Stimulated activated CD8-positive, alpha-beta memory T cell treated with anti-CD3 and anti-CD28 coated beads, Interleukin-12 subunit alpha, Interleukin-12 subunit beta, amount 100 ng/mL, for 1 hour (primary cell): ENCODE measurements at regions not wholly inside any gene's neighbourhood (a gene's known extent, or its start where the extent isn't known, plus 50 kb on each side); places are given as distances from the start of the nearest gene placed in this dataset.

Experiments
- DNase-seq: peaks from one replicate; pipeline ENCODE4 v3.0.0-alpha.2; 2020; ENCODE audit warnings: low read depth

DNA sequence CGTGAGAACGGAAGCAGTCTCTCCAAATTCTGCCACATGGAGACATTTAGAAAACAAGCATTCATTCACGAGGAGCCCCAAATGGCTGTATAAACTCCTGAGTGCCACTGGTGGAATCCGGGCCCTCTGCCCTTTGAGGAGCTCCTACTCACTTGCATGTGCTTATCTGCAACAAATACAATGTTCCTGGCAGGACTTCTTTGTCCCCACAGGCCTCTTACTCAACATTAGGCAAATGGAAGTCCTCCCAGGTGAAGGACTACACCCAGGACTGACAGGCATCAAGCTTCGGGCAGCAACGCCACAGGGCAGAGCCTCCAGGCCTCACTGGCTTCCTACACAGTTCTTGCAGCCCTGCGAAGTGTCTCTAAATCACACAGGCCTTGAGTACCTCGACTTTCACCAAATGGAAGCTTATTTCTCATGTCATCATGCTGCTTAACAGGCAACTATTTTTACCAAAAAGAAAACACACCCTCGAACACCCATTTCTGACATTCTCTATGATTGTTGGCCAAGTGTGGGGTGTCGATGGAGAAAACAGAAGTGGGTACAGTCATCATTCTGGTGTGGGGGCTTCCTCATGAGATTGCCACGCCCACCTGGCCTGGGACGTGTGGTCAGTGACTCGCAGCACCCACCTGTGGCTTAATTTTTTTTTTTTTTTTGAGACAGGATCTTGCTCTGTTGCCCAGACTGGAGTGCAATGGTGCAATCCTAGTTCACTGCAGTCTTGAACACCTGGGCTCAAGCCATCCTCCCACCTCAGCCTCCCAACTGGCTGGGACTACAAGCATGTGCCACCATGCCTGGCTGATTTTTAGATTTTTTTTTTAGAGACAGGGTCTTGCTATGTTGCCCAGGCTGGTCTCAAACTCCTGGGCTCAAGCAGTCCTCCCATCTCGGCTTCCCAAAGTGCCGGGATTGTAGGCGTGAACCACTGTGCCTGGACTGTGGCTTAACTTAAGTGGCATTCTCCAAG lies 186.8 kb upstream of the GLI2 start:
- DNase-seq = no peak

GRCh38 chr2:120549841-120550240 lies 185.8 kb upstream of the GLI2 start:
- no peak for DNase-seq

DNA sequence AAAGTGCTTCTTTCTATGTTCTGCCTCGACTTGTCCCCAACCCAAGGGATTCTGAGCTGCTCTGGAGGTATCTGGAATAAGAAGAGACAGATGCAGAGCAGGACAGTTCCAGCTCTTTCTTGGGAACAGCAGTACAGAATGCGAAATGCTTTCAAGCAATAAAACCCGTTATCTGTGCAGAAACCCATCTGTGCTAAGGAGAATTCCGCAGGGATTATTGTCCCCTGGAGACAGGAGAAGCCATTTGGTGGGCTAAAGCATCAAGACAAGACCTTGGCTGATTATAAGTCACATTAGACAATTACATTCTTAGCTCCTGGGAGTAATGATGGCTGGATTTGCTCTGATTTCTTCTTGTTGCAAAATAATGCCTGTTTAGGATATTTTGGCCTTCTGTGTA lies 185.4 kb upstream of the GLI2 start:
- no peak for DNase-seq

DNA sequence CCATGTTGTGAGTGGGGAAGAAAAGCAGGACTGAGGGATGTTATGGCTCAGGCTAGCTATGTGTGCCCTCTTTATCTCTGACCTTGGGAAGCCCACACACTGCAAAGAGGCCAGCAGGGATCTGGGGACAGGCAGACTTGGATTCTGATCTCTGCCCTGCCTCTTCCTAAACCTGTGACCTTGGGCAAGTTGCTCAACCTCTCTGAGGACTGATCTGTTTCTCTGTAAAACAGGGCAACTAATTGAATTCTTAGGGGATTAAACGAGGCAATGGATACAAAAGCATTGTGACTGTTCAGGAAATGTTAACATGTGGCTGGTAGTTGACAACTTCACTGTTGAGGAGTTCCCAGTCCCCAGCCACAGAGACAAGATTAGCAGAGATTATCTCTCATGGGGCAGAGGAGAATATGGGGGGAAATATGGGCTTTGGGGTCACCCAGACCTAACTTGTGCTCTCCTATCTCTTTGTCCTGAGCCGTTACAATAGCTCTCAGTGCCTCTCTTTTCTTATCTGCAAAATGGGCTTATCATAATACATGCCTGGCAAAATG lies 184.7 kb upstream of the GLI2 start:
- no peak for DNase-seq

- no peak for DNase-seq
Observed at GRCh38 chr2:120551522-120551921, 184.1 kb upstream of the GLI2 start.

- no peak for DNase-seq
Observed at GRCh38 chr2:120552079-120552478, 183.6 kb upstream of the GLI2 start.

DNA sequence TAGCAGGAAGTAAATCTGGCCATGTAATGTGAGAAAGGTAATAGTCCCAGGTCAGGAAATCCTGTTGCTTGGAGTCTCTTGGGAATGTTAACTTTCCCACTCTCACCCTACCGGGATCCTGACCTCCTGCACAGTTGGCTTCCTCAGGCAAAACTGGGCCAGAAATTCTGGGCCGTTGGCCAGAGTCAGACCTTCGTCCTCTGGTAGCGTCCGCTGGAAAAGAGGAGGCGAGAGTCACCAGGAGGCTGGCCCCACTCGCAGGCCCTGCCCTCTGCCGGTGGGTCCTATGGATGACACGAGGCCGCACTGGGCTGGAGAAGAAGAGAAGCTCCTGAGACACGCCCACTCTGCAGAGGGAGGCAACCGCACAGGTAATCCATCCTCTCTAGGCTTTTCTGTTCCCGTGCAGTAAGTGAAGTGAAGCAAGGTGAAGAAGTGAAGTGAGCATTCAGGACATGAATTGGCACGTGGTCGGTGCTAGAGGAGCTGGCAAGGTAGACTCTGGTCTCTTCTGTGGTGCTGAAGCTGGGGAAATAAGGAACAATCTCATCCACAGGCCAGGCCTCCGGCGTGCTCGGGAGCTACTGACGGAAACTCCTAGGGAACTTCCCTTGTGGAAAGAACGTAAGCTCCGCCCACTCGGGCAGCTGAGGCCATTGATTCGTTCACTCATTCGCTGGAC lies 182.7 kb upstream of the GLI2 start:
- no peak for DNase-seq

- DNase-seq = no peak
Observed at GRCh38 chr2:120554625-120555032, 181.0 kb upstream of the GLI2 start.

DNA sequence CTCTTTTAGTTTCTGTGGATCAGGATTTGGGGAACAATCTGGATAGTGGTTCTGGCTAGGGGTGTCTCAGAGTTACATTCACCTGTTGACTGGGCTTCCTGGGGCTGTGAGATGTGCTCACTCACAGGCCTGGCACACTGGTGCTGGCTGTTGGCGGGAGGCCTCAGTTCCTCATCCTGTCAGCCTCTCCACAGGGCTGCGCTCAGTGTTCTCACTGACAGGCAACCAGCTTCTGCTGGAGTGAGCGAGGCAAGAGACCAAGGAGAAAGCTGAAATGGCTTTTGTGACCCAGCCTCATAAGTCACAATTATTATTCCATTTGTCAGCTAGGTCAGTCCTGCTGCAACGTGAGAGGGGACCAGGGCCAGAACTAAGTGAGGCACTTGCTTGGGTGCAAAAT lies 180.6 kb upstream of the GLI2 start:
- DNase-seq = no peak

- no peak for DNase-seq
Observed at GRCh38 chr2:120556911-120557310, 178.8 kb upstream of the GLI2 start.

- DNase-seq = no peak
Observed at GRCh38 chr2:120558847-120559246, 176.8 kb upstream of the GLI2 start.

DNA sequence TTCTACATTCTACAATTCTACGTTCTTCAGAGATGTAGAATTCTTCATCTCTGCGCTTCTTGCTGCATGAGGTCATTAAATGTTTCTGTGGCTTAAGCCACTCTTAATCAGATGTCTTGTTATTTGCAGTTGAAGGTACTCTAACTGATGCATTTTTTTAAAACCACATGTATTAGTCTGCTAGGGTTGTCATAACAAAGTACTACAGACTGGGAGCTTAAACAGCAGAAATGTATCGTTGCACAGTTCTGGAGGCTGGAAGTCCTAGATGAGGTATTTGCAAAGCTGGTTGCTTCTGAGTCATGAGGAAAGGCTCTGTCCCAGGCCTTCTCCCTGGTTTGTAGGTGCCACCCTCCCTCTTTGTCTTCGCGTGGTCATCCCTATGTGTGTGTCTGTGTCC lies 176.3 kb upstream of the GLI2 start:
- no peak for DNase-seq

- DNase-seq = no peak
Observed at GRCh38 chr2:120560330-120560729, 175.3 kb upstream of the GLI2 start.

GRCh38 chr2:120561379-120562035 lies 174.2 kb upstream of the GLI2 start:
- DNase-seq = no peak

- no peak for DNase-seq
Observed at GRCh38 chr2:120562218-120563005, 173.3 kb upstream of the GLI2 start.

DNA sequence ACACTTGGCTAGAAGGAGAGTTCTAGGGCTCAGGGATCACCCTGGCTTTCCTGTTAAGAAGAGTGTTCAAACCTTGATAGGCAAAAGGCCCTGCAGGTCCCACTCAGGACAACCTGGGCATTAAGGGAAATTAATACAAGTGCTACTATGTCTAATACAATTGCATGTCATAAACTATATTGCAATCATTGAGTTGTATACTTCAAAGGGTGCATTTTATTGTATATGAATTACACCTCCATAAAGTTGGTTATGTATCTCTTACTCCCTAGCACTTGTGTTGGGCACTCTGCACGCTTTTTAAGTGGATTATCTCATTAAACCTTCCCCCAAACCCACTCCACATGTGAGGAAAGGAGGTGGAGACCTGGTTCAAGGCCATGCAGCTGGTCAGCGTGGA lies 172.1 kb upstream of the GLI2 start:
- DNase-seq = no peak

GRCh38 chr2:120564213-120565094 lies 171.2 kb upstream of the GLI2 start:
- no peak for DNase-seq

DNA sequence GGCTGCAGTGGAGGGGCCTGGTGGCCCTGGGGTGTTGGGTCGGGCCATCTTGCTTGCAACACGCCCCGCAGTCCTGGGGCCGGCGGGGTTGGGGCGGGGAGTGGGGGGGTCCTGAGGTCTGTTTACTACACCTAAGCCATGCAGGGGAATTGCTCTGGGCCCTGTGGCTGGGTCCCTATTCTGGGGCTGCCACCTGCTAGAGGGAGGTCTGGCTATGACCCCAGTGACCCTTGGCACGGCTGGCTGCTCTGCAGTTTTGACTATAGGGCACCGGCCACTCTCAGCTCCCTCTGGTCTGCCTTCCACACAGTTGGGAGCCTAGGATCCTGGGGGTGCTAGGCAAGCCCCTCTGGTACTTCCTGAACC lies 170.6 kb upstream of the GLI2 start:
- no peak for DNase-seq

- DNase-seq = no peak
Observed at GRCh38 chr2:120565929-120566328, 169.7 kb upstream of the GLI2 start.

DNA sequence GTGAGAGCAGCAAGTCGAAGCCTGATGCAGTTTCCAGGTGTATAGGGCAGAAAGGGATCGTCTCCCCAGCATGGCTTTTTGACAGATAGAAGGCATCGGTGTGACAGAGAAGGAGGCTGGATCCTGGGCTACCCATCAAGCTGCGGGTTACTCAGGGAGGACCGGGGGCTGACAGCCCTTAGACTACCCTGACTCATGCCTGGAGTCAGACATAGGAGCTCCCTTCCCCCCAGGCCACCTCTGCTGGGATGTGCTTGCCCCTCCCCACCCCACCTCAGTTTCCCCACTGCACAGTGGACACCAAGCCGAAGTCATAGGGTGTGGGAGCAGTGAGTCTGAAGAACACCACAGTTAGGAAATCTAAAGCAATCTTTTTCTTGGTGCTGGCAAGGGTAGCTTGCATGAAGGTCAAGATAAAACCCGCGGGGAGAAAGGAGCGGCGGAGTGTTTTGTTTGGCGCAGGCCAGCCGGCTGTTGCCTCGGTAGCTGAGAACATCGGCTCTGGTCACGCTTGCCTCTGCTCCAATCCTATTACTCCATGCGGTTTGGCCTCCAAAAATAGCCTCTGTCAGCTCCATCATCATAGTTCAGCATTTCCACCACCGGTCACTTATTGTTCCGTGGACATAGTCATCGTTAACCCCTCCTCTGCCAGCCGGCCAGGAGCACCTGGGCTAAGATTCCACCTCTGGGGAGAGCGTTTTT lies 169.2 kb upstream of the GLI2 start:
- no peak for DNase-seq
